Panc1 (cell line): ENCODE measurements at regions not wholly inside any gene's neighbourhood (a gene's known extent, or its start where the extent isn't known, plus 50 kb on each side); places are given as distances from the start of the nearest gene placed in this dataset.

Experiments used
- ATAC-seq: fragments of 200-7000 bp; cut with Tn5 transposase; 2 replicates; pipeline ENCODE4 v1.9.1; 2020; ENCODE audit warnings: mild to moderate bottlenecking, moderate library complexity
- BruUV-seq: library from RNA; stranded (reverse); fragments of 400-500 nt; replicated peaks from 2 replicates; lab custom pipeline; 2021; lab: Mats Ljungman, UMichigan
- CTCF ChIA-PET: fragments of 300-600 bp; sonication (Branson Sonifier 250); formaldehyde crosslinking; loops from one replicate; lab custom pipeline; 2022; ENCODE audit warnings: antibody characterized with exemption; lab: Charles Lee
- POLR2A ChIA-PET: fragments of 300-600 bp; sonication (Branson Sonifier 250); formaldehyde crosslinking; loops from one replicate; lab custom pipeline; 2022; ENCODE audit warnings: antibody characterized with exemption; lab: Charles Lee
- DNase-seq: peaks from one replicate; pipeline ENCODE4 v3.0.0-alpha.2; 2010; ENCODE audit warnings: low read depth, low spot score
- H3K27ac ChIP-seq: 2 replicates; pipeline ENCODE4 v1.5.1; 2011; ENCODE audit warnings: mild to moderate bottlenecking, low read length, inconsistent platforms
- H3K27me3 ChIP-seq: fragments of 200-500 bp; sonication (Bioruptor generic); 2 replicates; pipeline ENCODE4 v1.6.0; 2014; ENCODE audit warnings: low read length, inconsistent platforms; ENCODE audit not compliant: control insufficient read depth, insufficient read depth
- H3K36me3 ChIP-seq: fragments of 200-500 bp; sonication (Bioruptor generic); 2 replicates; pipeline ENCODE4 v1.5.1; 2014; ENCODE audit warnings: inconsistent platforms, mild to moderate bottlenecking, low read length, moderate library complexity; ENCODE audit not compliant: control insufficient read depth, insufficient read depth
- H3K4me1 ChIP-seq: 2 replicates; pipeline ENCODE4 v1.5.1; 2011; ENCODE audit warnings: inconsistent platforms, mild to moderate bottlenecking, low read length, moderate library complexity; ENCODE audit not compliant: control insufficient read depth, insufficient read depth
- H3K4me3 ChIP-seq, 2 experiments: 2 replicates each; pipeline ENCODE4 v1.5.1; 2011 to 2012; ENCODE audit warnings: low read depth in 2 of 2, low read length in 2 of 2, mild to moderate bottlenecking in 2 of 2, inconsistent platforms in 1 of 2, moderate library complexity in 1 of 2
- H3K9me3 ChIP-seq: fragments of 200-500 bp; sonication (Bioruptor generic); 2 replicates; pipeline ENCODE4 v1.5.1; 2014; ENCODE audit warnings: low read depth, mild to moderate bottlenecking, inconsistent platforms, low read length, moderate library complexity; ENCODE audit not compliant: control insufficient read depth, insufficient read depth
- CTCF ChIP-seq: fragments of 450-650 bp; IDR thresholded peaks from 2 replicates; pipeline ENCODE4 v1.5.1; 2017; ENCODE audit warnings: mild to moderate bottlenecking
- POLR2AphosphoS5 ChIP-seq: IDR thresholded peaks from 2 replicates; pipeline ENCODE4 v1.6.1; 2012; ENCODE audit warnings: mild to moderate bottlenecking, low read depth, low read length, moderate library complexity
- REST ChIP-seq, 2 experiments: IDR thresholded peaks; 2 replicates each; pipeline ENCODE4 v1.6.1; 2011 to 2012; ENCODE audit warnings: low read depth in 2 of 2, control low read depth in 1 of 2, low read length in 1 of 2, mild to moderate bottlenecking in 1 of 2, moderate library complexity in 1 of 2; ENCODE audit not compliant: insufficient read depth in 1 of 2
- SIN3A ChIP-seq: IDR thresholded peaks from 2 replicates; pipeline ENCODE4 v1.6.1; 2012; ENCODE audit warnings: low read depth, mild to moderate bottlenecking, low read length, moderate library complexity, borderline replicate concordance; ENCODE audit not compliant: insufficient read depth
- TCF7L2 ChIP-seq: IDR thresholded peaks from 2 replicates; pipeline ENCODE4 v1.6.1; 2011; ENCODE audit warnings: mild to moderate bottlenecking, low read depth, low read length, inconsistent platforms
- in situ Hi-C: cut with HindIII; loops from 2 replicates; pipeline ENCODE4 v1.10.0; 2016; ENCODE audit warnings: low sequenced_read_pairs, low pct_unique_long_range_greater_than_20kb
- intact Hi-C: fragments of 100-400 bp; cut with micrococcal nuclease; formaldehyde crosslinking; loops from one replicate; pipeline ENCODE4 v1.10.0; 2022; ENCODE audit not compliant: unreplicated experiment

GRCh38 chr5:2376486-2376885 lies 375.0 kb downstream of the IRX2 start:
- Histone ChIP-seq H3K27ac (no peak overlapping the region), H3K9me3 (no peaks in the 10 kb centered on the region), H3K4me1 (no peaks in the 10 kb centered on the region), H3K36me3 (no peaks in the 10 kb centered on the region), H3K4me3 (no peak overlapping the region), H3K27me3 (no peaks in the 10 kb centered on the region; the same call in 1 of the 2 replicates)
- in situ Hi-C loops (no loop called here), intact Hi-C loops (no loop called here)
- ChIA-PET POLR2A (no interaction called here), CTCF (no interaction called here)
- BruUV-seq: no TSS peak
- TF ChIP-seq CTCF (no peak), POLR2AphosphoS5 (no peak), SIN3A (no peak), TCF7L2 (no peak), REST (IDR thresholded peaks at IDR 0.05; ENCODE audit: insufficient read depth in 1 of 2, low read depth in 2 of 2, low read length in 1 of 2) (no peak)
- DNase-seq: no peak
- no peak for ATAC-seq

GRCh38 chr5:2375757-2376250 lies 375.7 kb downstream of the IRX2 start:
- ATAC-seq (no peak), DNase-seq (no peak)
- BruUV-seq: no TSS peak
- ChIA-PET CTCF (no interaction called here), POLR2A (no interaction called here)
- Histone ChIP-seq H3K27me3 (no peaks in the 10 kb centered on the region), H3K4me1 (no peaks in the 10 kb centered on the region), H3K4me3 (no peak overlapping the region), H3K9me3 (no peaks in the 10 kb centered on the region), H3K27ac (no peak overlapping the region), H3K36me3 (no peaks in the 10 kb centered on the region)
- TF ChIP-seq SIN3A (no peak), TCF7L2 (no peak), CTCF (no peak), REST (IDR thresholded peaks at IDR 0.05; ENCODE audit: insufficient read depth in 1 of 2, low read depth in 2 of 2, low read length in 1 of 2) (no peak), POLR2AphosphoS5 (no peak)
- in situ Hi-C loops: no loop called here
- intact Hi-C loops: no loop called here
